Mucosa of descending colon (tissue), 3 donors: ENCODE measurements at regions not wholly inside any gene's neighbourhood (a gene's known extent, or its start where the extent isn't known, plus 50 kb on each side); places are given as distances from the start of the nearest gene placed in this dataset.
"Not testable (repeated sequence)": the region's sequence is repeated elsewhere in the genome, so short reads cannot be mapped to it uniquely, and the experiment has no call there.

ENCODE experiments used
- ATAC-seq: fragments of 200-7000 bp; cut with Tn5 transposase; one replicate; pipeline ENCODE4 v1.9.1; 2020; ENCODE audit warnings: mild to moderate bottlenecking, moderate library complexity
- DNase-seq, 3 donors: peaks; one replicate each; pipeline ENCODE4 v3.0.0-alpha.2; 2020
- H3K36me3 ChIP-seq: fragments of 200-600 bp; one replicate; pipeline ENCODE4 v1.8.0; 2021; ENCODE audit warnings: low read depth, mild to moderate bottlenecking
- H3K4me1 ChIP-seq: fragments of 200-600 bp; one replicate; pipeline ENCODE4 v1.8.0; 2021; ENCODE audit warnings: low read depth, mild to moderate bottlenecking
- H3K4me3 ChIP-seq: fragments of 200-600 bp; one replicate; pipeline ENCODE4 v1.8.0; 2021; ENCODE audit warnings: mild to moderate bottlenecking
- H3K9me3 ChIP-seq: fragments of 200-600 bp; one replicate; pipeline ENCODE4 v1.8.0; 2021; ENCODE audit warnings: mild to moderate bottlenecking
- intact Hi-C, 2 donors: fragments of 100-400 bp; cut with DNase I in 1 of 2; cut with micrococcal nuclease in 1 of 2; formaldehyde crosslinking; loops; one replicate each; pipeline versions ENCODE4 v1.11.0 to v1.11.1; 2022; cut with DNase I, micrococcal nuclease
- TF ChIP-seq, protein P1 (sequence below): fragments of 200-600 bp; IDR thresholded peaks from one replicate; pipeline ENCODE4 v1.8.0; 2022; ENCODE audit warnings: antibody characterized with exemption, mild to moderate bottlenecking
- donor health status: DM: no; HTN: no; CAD: no; lungs with moderate emphysema.
- donor health status: DM: no; HTN: no; CAD: no.
- donor health status: DM: no; HTN: yes; CAD: no.

DNA sequence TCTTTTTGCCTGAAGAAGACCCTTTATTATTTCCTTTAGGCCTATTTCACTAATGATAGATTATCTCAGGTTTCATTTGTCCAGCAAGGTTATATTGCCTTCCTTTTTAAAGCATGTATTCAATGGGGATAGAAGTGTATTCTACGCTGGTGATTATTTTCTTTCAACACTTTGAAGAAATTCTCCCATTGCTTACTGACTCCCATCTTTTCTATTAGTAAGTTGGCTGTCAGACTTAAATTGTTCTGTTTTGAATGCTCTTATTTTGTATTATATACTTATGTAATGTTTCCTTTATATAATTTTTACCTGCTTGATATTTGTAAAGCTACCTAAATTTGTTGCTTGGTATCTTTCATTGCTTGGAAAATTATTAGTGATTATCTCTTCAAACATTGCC is 445.1 kb upstream of the RASGRP1 start:
- no peaks in the 10 kb centered on the region for H3K36me3 ChIP-seq
- H3K9me3 ChIP-seq, result peaks cover 13% of the 10 kb centered on the region
- DNase-seq (no peak), ATAC-seq (no peak)
- no peak overlapping the region for H3K4me3 ChIP-seq
- no peaks in the 10 kb centered on the region for H3K4me1 ChIP-seq
- TF ChIP-seq, protein P1, sequence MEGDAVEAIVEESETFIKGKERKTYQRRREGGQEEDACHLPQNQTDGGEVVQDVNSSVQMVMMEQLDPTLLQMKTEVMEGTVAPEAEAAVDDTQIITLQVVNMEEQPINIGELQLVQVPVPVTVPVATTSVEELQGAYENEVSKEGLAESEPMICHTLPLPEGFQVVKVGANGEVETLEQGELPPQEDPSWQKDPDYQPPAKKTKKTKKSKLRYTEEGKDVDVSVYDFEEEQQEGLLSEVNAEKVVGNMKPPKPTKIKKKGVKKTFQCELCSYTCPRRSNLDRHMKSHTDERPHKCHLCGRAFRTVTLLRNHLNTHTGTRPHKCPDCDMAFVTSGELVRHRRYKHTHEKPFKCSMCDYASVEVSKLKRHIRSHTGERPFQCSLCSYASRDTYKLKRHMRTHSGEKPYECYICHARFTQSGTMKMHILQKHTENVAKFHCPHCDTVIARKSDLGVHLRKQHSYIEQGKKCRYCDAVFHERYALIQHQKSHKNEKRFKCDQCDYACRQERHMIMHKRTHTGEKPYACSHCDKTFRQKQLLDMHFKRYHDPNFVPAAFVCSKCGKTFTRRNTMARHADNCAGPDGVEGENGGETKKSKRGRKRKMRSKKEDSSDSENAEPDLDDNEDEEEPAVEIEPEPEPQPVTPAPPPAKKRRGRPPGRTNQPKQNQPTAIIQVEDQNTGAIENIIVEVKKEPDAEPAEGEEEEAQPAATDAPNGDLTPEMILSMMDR, result no peak
- intact Hi-C loops, result no loop called here

GRCh38 chr15:39011066-39011465 is 446.5 kb upstream of the RASGRP1 start:
- intact Hi-C loops, H3K4me1 ChIP-seq, DNase-seq, H3K4me3 ChIP-seq, ATAC-seq, H3K36me3 ChIP-seq: not testable (repeated sequence)
- peaks cover 13% of the 10 kb centered on the region for H3K9me3 ChIP-seq

DNA sequence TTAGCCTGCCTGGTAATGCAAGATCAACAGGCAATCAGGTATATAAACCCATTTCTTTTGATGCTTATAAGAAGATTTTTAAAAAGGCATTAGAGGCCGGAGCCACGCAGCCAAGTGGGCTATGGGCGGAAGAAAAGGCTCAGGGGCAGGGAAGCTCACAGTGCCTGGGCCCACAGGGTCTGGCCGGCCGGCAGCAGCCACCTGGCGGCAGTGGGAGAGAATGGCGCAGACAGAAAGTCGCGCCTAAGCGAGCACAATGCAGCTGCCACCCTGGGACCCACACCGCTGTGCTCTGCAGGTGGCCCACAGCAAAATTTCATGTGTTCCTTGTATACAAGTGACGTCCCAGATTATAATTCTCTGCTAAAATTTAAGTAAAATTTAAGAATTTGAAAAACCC is 448.6 kb upstream of the RASGRP1 start:
- no peak for ATAC-seq
- Histone ChIP-seq H3K4me1 (no peaks in the 10 kb centered on the region), H3K4me3 (no peak overlapping the region), H3K36me3 (no peaks in the 10 kb centered on the region), H3K9me3 (peaks cover 13% of the 10 kb centered on the region)
- intact Hi-C loops, result no loop called here
- DNase-seq, result no peak
- TF ChIP-seq, protein P1, result no peak

DNA sequence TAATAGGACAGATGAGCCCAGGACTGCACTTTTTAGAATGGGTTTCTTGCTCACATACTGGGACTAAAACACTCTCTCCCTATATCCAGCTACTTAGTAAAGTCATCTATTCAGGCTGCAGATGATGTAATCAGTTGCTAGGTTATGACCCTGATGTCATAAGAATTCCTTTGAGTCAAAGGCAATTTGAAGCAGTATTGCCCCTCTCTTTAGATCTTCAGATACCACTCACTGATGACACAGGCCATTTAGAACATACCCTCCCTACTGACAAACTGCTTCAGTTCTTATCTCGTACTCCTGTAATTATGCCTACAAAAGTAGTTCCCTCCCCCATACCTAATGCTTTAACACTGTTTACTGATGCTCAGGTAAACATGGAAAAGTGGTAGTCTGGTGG is 450.1 kb upstream of the RASGRP1 start:
- intact Hi-C loops, result no loop called here

DNA sequence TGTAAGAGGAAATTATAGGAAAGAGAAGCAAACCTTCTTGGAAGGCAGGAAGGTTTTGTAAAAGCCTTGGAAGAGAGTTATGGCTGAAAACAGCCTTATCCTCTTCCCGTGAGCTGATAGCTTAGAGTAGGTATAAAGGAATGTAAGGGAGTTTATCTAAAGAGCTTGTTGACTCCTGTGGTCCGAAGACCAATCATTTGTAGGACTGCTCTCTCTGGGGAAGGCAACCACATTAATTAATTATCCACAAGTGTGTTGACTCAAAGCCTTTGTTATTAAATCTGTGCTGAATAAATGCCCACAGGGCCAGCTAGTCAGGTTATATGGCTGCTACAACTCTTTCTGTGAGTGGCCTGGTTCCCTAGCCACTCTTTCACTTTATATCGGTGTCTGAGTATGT is 452.1 kb upstream of the RASGRP1 start:
- DNase-seq (no peak), ATAC-seq (no peak)
- Histone ChIP-seq H3K9me3 (no peaks in the 10 kb centered on the region), H3K4me3 (no peak overlapping the region), H3K4me1 (no peaks in the 10 kb centered on the region), H3K36me3 (no peaks in the 10 kb centered on the region)
- intact Hi-C loops, result no loop called here
- TF ChIP-seq, protein P1, result no peak

More for the DNA sequence above, 450.1 kb upstream of the RASGRP1 start:
- Histone ChIP-seq H3K4me3 (no peak overlapping the region), H3K36me3 (no peaks in the 10 kb centered on the region), H3K4me1 (no peaks in the 10 kb centered on the region), H3K9me3 (peaks cover 5% of the 10 kb centered on the region)
- ATAC-seq (no peak), DNase-seq (no peak)
- TF ChIP-seq, protein P1, result no peak

- Histone ChIP-seq H3K9me3 (no peaks in the 10 kb centered on the region), H3K36me3 (no peaks in the 10 kb centered on the region), H3K4me1 (no peaks in the 10 kb centered on the region), H3K4me3 (no peak overlapping the region)
- TF ChIP-seq, protein P1, result no peak
- no peak for ATAC-seq
- intact Hi-C loops, result no loop called here
- DNase-seq, result no peak
Observed at GRCh38 chr15:39018966-39019365, 454.4 kb upstream of the RASGRP1 start.
